ENCODE measurements at regions not wholly inside any gene's neighbourhood (a gene's known extent, or its start where the extent isn't known, plus 50 kb on each side); places are given as distances from the start of the nearest gene placed in this dataset.

GRCh38 chr11:127259102-127259501 lies 258.5 kb upstream of the KIRREL3 start:
- Histone ChIP-seq H3K9me3 (no peaks in the 10 kb centered on the region), H3K36me3 (no peaks in the 10 kb centered on the region), H3K27me3 (no peaks in the 10 kb centered on the region), H3K4me1 (no peaks in the 10 kb centered on the region), H3K27ac (no peak overlapping the region), H3K4me3 (no peak overlapping the region)
- TF ChIP-seq CTCF (IDR thresholded peaks at IDR 0.05), result no peak
- DNase-seq (ENCODE audit: low spot score in 2 of 2), result no peak
- intact Hi-C loops (cut with DNase I), result no loop called here

GRCh38 chr11:127255209-127255608 lies 254.6 kb upstream of the KIRREL3 start:
- no peak overlapping the region for H3K4me3 ChIP-seq
- H3K27ac ChIP-seq, result no peak overlapping the region
- no peaks in the 10 kb centered on the region for H3K4me1 ChIP-seq
- no peak for TF ChIP-seq CTCF (IDR thresholded peaks at IDR 0.05)
- intact Hi-C loops (cut with DNase I), result no loop called here
- no peak for DNase-seq (ENCODE audit: low spot score in 2 of 2)
- H3K36me3 ChIP-seq, result no peaks in the 10 kb centered on the region
- H3K9me3 ChIP-seq, result no peaks in the 10 kb centered on the region
- no peaks in the 10 kb centered on the region for H3K27me3 ChIP-seq

GRCh38 chr11:127252321-127252720 lies 251.8 kb upstream of the KIRREL3 start:
- Histone ChIP-seq H3K4me3 (no peak overlapping the region), H3K9me3 (no peaks in the 10 kb centered on the region), H3K27me3 (no peaks in the 10 kb centered on the region), H3K36me3 (no peaks in the 10 kb centered on the region), H3K4me1 (no peaks in the 10 kb centered on the region), H3K27ac (no peak overlapping the region)
- no peak for TF ChIP-seq CTCF (IDR thresholded peaks at IDR 0.05)
- DNase-seq (ENCODE audit: low spot score in 2 of 2), result no peak
- intact Hi-C loops (cut with DNase I), result no loop called here

- Histone ChIP-seq H3K4me3 (no peak overlapping the region), H3K9me3 (no peaks in the 10 kb centered on the region), H3K27ac (no peak overlapping the region), H3K27me3 (no peaks in the 10 kb centered on the region), H3K36me3 (no peaks in the 10 kb centered on the region), H3K4me1 (no peaks in the 10 kb centered on the region)
- TF ChIP-seq CTCF (IDR thresholded peaks at IDR 0.05), result no peak
- no peak for DNase-seq (ENCODE audit: low spot score in 2 of 2)
- intact Hi-C loops (cut with DNase I), result no loop called here
These were observed 249.0 kb upstream of the KIRREL3 start for GRCh38 chr11:127249576-127249975.

- Histone ChIP-seq H3K27ac (no peak overlapping the region), H3K27me3 (no peaks in the 10 kb centered on the region), H3K4me1 (no peaks in the 10 kb centered on the region), H3K4me3 (no peak overlapping the region), H3K9me3 (no peaks in the 10 kb centered on the region), H3K36me3 (no peaks in the 10 kb centered on the region)
- TF ChIP-seq CTCF (IDR thresholded peaks at IDR 0.05), result no peak
- intact Hi-C loops (cut with DNase I), result no loop called here
- no peak for DNase-seq (ENCODE audit: low spot score in 2 of 2)
These were observed 247.9 kb upstream of the KIRREL3 start for GRCh38 chr11:127248476-127248875.

GRCh38 chr11:127247261-127247851 lies 246.8 kb upstream of the KIRREL3 start:
- no peak for TF ChIP-seq CTCF (IDR thresholded peaks at IDR 0.05)
- Histone ChIP-seq H3K27me3 (no peaks in the 10 kb centered on the region), H3K27ac (no peak overlapping the region), H3K4me3 (no peak overlapping the region), H3K9me3 (no peaks in the 10 kb centered on the region), H3K4me1 (no peaks in the 10 kb centered on the region), H3K36me3 (no peaks in the 10 kb centered on the region)
- intact Hi-C loops (cut with DNase I), result no loop called here
- no peak for DNase-seq (ENCODE audit: low spot score in 2 of 2)
